ENCODE measurements at regions not wholly inside any gene's neighbourhood (a gene's known extent, or its start where the extent isn't known, plus 50 kb on each side); places are given as distances from the start of the nearest gene placed in this dataset.

DNA sequence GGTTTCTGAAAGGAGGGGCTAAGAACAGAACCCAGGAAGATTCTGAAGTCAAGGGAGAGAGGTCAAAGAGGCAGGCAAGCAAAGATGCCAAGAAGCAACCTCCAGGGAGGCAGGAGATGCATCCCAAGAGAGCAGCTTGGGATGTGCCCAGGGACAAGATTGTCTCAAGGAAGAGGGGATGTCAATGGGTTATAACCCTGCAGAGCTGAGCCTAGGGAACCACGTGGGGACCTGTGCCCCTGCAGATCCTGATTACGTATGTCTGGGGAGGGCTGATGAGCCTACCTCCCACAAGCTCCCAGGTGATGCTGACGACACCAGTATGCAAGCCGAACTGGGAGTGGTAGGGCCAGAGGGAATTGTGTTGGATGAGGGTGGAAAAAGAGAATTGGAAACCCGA, 70.9 kb upstream of the IRS2 start:
- no peak for DNase-seq (ENCODE audit: low read depth, low spot score)
- Histone ChIP-seq H3K27me3 (ENCODE audit: control insufficient read depth, insufficient read depth, low read length) (no peaks in the 10 kb centered on the region), H3K4me1 (ENCODE audit: control insufficient read depth, insufficient read depth, low read length) (no peaks in the 10 kb centered on the region), H3K4me3 (ENCODE audit: low read depth in 2 of 2, low read length in 2 of 2) (no peak overlapping the region), H3K27ac (ENCODE audit: low read length) (no peak overlapping the region), H3K9me3 (ENCODE audit: control insufficient read depth, insufficient read depth, low read depth, low read length) (no peaks in the 10 kb centered on the region), H3K36me3 (ENCODE audit: control insufficient read depth, insufficient read depth, low read length) (no peaks in the 10 kb centered on the region)
- in situ Hi-C loops (cut with HindIII; ENCODE audit: low pct_unique_long_range_greater_than_20kb, low sequenced_read_pairs) (no loop called here), intact Hi-C loops (cut with micrococcal nuclease; ENCODE audit: unreplicated experiment) (no loop called here)
- no TSS peak for BruUV-seq (replicated peaks)
- TF ChIP-seq TCF7L2 (IDR thresholded peaks at IDR 0.05; ENCODE audit: low read depth, low read length), result no peak
- ChIA-PET POLR2A (no interaction called here), CTCF (no interaction called here)
- ATAC-seq, result no peak

GRCh38 chr13:109856350-109856749, 70.0 kb upstream of the IRS2 start:
- Histone ChIP-seq H3K9me3 (ENCODE audit: control insufficient read depth, insufficient read depth, low read depth, low read length) (no peaks in the 10 kb centered on the region), H3K27ac (ENCODE audit: low read length) (no peak overlapping the region), H3K36me3 (ENCODE audit: control insufficient read depth, insufficient read depth, low read length) (no peaks in the 10 kb centered on the region), H3K27me3 (ENCODE audit: control insufficient read depth, insufficient read depth, low read length) (no peaks in the 10 kb centered on the region), H3K4me1 (ENCODE audit: control insufficient read depth, insufficient read depth, low read length) (no peaks in the 10 kb centered on the region), H3K4me3 (ENCODE audit: low read depth in 2 of 2, low read length in 2 of 2) (no peak overlapping the region)
- no peak for ATAC-seq
- ChIA-PET CTCF (no interaction called here), POLR2A (no interaction called here)
- no TSS peak for BruUV-seq (replicated peaks)
- no peak for DNase-seq (ENCODE audit: low read depth, low spot score)
- intact Hi-C loops (cut with micrococcal nuclease; ENCODE audit: unreplicated experiment), result no loop called here
- in situ Hi-C loops (cut with HindIII; ENCODE audit: low pct_unique_long_range_greater_than_20kb, low sequenced_read_pairs), result no loop called here
- TF ChIP-seq TCF7L2 (IDR thresholded peaks at IDR 0.05; ENCODE audit: low read depth, low read length) (no peak), POLR2AphosphoS5 (IDR thresholded peaks at IDR 0.05; ENCODE audit: low read depth, low read length) (no peak), SIN3A (IDR thresholded peaks at IDR 0.05; ENCODE audit: borderline replicate concordance, insufficient read depth, low read depth, low read length) (no peak), CTCF (IDR thresholded peaks at IDR 0.05) (no peak)
- TF ChIP-seq, protein P1, sequence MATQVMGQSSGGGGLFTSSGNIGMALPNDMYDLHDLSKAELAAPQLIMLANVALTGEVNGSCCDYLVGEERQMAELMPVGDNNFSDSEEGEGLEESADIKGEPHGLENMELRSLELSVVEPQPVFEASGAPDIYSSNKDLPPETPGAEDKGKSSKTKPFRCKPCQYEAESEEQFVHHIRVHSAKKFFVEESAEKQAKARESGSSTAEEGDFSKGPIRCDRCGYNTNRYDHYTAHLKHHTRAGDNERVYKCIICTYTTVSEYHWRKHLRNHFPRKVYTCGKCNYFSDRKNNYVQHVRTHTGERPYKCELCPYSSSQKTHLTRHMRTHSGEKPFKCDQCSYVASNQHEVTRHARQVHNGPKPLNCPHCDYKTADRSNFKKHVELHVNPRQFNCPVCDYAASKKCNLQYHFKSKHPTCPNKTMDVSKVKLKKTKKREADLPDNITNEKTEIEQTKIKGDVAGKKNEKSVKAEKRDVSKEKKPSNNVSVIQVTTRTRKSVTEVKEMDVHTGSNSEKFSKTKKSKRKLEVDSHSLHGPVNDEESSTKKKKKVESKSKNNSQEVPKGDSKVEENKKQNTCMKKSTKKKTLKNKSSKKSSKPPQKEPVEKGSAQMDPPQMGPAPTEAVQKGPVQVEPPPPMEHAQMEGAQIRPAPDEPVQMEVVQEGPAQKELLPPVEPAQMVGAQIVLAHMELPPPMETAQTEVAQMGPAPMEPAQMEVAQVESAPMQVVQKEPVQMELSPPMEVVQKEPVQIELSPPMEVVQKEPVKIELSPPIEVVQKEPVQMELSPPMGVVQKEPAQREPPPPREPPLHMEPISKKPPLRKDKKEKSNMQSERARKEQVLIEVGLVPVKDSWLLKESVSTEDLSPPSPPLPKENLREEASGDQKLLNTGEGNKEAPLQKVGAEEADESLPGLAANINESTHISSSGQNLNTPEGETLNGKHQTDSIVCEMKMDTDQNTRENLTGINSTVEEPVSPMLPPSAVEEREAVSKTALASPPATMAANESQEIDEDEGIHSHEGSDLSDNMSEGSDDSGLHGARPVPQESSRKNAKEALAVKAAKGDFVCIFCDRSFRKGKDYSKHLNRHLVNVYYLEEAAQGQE (IDR thresholded peaks at IDR 0.05; ENCODE audit: insufficient read depth in 1 of 2, low read depth in 2 of 2, low read length in 1 of 2), result no peak

DNA sequence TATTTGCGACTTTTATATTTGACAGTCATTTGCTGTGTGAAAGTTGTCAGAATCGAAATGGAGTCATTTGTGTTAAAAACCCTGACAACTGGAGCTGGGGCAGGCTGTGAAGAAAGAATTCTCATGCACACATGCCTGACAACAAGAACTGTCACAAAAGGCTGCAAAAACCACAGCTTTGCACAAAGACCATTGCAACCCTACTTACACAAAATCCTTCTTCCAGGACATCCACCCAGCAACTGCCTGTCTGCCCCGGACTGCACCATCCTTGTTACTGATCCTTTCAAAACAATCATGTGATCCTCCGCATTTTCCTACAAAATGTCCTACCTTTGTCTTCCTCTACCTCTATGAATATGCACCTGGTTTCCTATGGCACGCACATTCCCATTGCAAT, 66.8 kb upstream of the IRS2 start:
- Histone ChIP-seq H3K27ac (ENCODE audit: low read length) (no peak overlapping the region), H3K36me3 (ENCODE audit: control insufficient read depth, insufficient read depth, low read length) (no peaks in the 10 kb centered on the region), H3K9me3 (ENCODE audit: control insufficient read depth, insufficient read depth, low read depth, low read length) (no peaks in the 10 kb centered on the region), H3K27me3 (ENCODE audit: control insufficient read depth, insufficient read depth, low read length) (no peaks in the 10 kb centered on the region), H3K4me3 (ENCODE audit: low read depth in 2 of 2, low read length in 2 of 2) (no peak overlapping the region), H3K4me1 (ENCODE audit: control insufficient read depth, insufficient read depth, low read length) (no peaks in the 10 kb centered on the region)
- no TSS peak for BruUV-seq (replicated peaks)
- DNase-seq (ENCODE audit: low read depth, low spot score), result no peak
- CTCF ChIA-PET, result no interaction called here
- TF ChIP-seq TCF7L2 (IDR thresholded peaks at IDR 0.05; ENCODE audit: low read depth, low read length), result no peak
- no peak for TF ChIP-seq SIN3A (IDR thresholded peaks at IDR 0.05; ENCODE audit: borderline replicate concordance, insufficient read depth, low read depth, low read length)
- intact Hi-C loops (cut with micrococcal nuclease; ENCODE audit: unreplicated experiment) (no loop called here), in situ Hi-C loops (cut with HindIII; ENCODE audit: low pct_unique_long_range_greater_than_20kb, low sequenced_read_pairs) (no loop called here)
- POLR2A ChIA-PET, result no interaction called here
- no peak for ATAC-seq
